ENCODE measurements at regions not wholly inside any gene's neighbourhood (a gene's known extent, or its start where the extent isn't known, plus 50 kb on each side); places are given as distances from the start of the nearest gene placed in this dataset.
"Not testable (repeated sequence)": the region's sequence is repeated elsewhere in the genome, so short reads cannot be mapped to it uniquely, and the experiment has no call there.

DNA sequence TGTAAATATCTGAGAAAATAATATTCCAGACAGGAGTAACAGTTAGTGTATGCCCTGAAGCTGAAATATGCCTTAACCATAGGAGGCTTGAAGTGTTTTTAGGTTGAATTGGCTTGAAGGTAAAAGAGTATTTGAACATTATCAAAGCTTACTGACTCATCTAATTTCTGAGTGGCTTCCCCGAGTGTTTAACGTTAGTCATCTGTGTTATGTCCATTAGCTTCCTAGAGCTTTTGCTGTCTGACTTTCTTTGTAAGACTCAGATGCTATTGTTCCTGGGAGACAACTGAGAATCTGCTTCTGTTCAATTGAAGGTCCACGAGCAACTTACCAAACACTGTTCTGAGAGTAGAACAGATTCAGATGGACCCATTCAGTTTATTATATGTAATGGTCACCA, 656.8 kb upstream of the NECTIN3 start:
- peak; percentile 78 for DNase-seq

DNA sequence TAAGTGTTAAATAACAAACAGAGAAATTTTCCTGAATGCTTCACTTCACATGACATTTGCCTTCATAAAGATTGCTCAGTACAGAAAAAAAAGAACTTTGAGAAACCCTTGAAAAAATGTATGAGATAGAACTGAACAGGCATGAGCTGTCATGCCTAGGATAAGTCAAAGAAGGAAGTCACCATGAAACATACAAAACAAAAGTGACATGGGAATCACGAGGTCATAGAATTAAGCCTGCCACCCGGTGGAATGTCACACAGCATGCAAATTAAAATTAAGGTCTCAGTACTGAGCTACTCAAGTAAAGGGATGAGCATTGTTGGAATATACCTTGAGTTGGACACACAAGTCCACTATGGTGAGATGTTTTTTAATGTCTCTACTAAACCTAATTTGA, 652.5 kb upstream of the NECTIN3 start:
- DNase-seq: peak; percentile 9

DNA sequence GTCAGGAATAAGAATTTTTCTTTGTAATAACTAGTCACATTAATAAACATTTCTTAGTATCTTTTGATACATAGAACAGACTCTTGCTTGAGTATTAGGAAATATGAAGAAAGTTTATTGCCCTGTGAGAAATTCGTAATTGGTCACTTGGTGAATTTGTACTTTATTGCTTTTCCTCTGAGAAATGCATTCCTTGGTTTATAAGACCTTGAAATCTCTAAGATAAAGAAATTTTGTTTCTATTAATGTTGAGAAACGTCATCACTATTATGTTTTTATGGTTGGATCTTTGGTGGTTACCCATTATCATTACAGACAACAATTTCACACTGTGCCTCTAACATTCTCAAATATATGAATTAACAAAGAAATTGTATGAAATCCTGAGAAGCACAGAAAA, 652.0 kb upstream of the NECTIN3 start:
- peak; percentile 54 for DNase-seq

DNA sequence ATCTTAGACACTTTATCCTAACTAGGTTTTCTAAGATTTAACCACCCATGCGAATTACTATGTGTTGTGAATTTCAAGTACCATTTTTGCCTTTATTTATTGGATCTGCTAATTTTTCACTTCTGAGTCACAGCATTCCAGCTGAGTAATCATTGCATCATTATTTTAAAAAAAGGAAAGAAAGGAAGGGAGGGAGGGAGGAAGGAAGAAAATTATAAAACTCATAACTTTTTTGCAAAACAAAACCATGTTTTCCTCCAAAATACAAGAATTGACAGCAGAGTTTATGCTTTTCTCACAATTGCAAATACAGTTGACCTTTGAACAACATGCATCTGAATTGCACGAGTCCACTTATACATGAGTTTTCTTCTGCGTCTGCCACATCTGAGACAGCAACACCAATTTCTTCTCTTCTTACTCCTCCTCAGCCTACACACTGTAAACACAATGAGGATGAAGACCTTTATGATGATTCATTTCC, 651.4 kb upstream of the NECTIN3 start:
- DNase-seq: peak; percentile 92

DNA sequence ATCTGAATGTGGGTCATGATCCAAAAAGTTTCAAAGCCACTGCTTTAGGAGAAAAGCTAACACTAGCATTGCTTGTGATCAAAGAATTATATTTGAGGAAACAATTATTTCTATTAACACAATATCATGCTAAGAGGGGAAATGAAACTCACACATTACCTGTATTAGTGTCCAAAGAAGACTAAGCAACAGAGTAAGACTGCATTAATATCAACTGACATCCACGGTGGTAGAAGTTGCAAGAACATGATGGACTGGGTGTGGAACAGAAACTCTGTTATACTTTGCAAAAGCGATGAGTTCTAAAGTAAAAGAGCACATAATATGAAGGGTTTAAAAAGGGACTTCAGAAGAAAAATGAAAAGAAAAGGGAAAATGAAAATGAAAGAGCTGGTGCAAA, 648.3 kb upstream of the NECTIN3 start:
- no peak for DNase-seq

DNA sequence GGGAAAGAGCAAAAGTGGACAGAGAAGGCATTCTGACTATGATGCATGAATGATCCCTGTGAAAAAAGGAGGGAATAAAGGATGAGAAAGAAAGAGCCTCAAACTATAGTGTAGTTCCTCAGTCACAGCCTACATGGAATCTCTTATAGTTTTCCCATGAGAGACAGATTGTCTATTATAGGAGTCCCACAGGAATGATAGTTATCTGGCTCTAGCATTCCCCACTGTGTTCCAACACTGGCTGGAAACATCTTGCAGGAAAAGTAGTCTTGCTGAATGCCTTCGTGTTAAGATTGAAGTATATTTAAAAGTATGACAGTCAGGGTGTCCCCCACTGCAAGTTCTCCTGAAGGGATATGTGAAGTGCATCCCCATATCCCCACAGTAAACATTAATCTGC, 641.5 kb upstream of the NECTIN3 start:
- peak; percentile 48 for DNase-seq

DNA sequence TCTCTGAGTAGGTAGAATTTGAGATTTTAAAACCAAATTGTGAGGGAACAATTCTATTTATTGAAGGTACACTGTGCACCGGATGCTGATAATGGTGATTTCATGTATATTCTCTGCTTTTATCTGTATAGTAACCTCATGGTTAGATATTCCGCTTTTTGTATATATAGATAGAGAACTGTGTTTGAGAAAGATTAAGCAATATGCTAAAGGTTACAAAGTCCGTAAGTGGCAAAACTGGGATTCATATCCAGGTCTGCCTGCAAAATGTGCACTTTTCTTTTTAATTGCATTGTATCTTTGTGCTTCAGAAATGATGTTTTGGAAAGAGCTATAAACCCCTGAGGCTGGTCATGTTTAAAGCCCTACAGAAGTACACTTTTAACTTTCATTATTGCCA, 635.4 kb upstream of the NECTIN3 start:
- DNase-seq: no peak

DNA sequence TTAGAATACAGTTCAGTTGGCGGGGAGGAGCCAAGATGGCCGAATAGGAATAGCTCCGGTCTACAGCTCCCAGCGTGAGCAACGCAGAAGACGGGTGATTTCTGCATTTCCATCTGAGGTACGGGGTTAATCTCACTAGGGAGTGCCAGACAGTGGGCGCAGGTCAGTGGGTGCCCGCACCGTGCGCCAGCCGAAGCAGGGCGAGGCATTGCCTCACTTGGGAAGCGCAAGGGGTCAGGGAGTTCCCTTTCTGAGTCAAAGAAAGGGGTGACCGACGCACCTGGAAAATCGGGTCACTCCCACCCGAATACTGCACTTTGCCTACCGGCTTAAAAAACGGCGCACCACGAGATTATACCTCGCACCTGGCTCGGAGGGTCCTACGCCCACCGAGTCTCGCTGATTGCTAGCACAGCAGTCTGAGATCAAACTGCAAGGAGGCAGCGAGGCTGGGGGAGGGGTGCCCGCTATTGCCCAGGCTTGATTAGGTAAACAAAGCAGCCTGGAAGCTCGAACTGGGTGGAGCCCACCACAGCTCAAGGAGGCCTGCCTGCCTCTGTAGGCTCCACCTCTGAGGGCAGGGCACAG, 631.5 kb upstream of the NECTIN3 start:
- DNase-seq: not testable (repeated sequence)

DNA sequence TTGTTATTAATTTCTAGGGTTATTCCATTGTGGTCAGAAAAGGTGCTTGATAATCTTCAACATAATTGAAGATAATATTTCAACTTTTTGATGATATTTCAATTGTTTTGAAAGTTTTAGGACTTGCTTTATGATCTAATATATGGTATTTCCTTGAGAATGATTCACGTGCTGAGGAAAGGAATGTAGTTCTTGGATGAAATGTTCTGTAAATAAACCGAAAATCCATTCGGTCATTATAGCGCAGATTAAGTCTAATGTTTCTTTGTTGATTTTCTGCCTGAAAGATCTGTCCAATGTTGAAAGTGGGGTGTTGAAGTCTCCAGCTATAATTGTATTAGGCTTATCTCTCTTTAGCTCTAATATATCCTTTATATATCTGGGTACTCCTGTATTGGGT, 617.5 kb upstream of the NECTIN3 start:
- no peak for DNase-seq

DNA sequence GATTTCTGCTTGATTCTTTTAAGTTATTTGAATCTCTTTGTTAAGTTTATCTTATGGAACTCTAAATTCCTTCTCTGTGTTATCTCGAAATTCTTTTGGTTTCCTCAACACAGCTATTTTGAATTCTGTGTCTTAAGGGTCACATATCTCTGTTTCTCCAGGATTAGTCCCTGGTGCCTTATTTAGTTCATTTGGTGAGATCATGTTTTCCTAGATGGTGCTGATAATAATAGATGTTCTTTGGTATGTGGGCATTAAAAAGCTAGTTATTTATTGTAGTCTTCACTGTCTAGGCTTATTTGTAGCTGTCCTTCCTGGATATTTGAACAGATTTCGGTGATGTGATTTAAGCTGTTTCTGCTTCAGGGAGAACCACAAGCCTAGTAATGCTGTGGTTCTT, 615.6 kb upstream of the NECTIN3 start:
- DNase-seq: no peak

DNA sequence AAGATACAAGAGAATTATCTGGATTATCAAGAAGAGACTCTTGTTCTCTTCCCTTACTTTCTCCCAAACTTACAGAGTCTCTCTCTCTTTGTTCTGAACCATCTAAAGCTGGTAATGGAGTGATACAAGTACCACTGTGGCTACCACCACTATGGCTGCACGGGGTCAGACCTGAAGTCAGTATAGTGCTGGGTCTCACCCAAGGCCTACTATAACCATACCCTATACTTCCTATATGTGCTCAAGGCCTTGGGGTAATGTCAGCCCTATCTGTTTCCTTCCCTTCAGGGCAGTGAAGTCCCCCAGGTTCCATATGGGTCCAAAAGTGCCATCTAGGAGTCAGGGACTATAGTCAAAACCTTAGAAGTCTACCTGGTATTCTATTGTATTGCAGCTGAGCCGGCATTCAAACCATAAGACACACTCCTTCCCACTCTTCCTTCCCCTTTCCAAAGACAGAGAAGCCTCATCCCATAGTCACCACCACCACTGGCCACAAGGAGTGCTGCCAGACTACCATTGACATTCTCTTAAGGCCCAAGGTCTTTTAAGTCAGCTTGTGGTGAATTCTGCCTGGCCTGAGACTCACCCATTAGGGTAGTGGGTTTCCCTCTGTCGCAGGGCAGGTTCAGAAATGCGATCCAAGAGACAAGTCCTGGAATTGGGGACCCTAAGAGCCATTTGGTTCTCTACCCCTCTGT, 615.0 kb upstream of the NECTIN3 start:
- DNase-seq: no peak

DNA sequence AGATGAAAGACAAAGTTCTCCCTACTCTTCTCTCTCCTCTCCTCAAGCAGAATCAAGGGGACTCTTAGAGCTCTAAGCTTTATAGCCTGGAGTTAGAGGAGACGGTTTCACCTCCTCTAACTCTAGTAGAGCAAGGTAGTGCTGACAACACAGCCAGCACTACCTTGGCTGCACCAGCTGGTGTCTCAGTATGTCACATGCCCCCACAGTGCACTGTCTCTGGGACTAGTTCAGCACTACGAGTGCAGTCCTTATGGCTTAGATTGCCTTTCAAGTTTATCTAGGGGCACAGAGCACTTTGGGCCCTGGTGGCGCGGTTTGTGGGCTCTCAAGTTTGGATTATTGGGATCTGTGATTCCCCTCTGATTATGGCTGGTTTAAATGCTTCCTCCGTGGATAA, 614.1 kb upstream of the NECTIN3 start:
- no peak for DNase-seq

DNA sequence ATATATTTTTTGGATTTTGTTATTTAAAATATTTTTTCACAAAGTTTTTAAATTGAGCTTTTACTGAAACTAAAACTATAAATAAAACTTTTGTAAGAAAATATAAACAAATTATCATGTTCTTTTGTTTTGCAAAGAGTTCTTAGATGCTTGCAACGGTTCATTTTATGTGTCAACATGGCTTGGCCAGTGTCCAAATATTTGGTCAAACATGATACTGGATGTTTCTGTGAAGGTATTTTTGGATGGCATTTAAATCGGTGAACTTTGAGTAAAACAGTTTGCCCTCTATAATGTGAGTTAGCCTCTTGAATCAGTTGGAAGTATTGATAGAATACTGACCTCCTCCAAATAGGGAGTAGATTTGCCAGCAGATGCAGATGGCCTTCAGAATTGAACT, 612.6 kb upstream of the NECTIN3 start:
- peak; percentile 16 for DNase-seq

DNA sequence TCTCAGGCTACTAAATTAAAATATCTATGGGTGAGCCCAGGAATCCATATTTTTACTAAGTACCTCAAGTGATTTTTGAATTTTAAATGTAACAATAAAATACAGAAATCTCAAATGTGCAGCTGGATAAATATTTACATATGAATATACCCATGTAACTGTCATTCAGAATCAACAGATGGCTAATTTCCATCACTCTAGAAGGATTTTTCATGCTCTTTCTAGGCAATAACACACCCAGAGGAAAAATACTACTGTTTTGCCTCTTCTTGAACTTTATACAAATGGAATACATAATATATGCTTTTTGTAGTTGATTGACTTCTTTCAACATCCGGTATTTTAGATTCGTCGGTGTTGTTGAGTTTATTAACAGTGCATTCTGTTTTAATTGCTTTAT, 601.3 kb upstream of the NECTIN3 start:
- DNase-seq: no peak

DNA sequence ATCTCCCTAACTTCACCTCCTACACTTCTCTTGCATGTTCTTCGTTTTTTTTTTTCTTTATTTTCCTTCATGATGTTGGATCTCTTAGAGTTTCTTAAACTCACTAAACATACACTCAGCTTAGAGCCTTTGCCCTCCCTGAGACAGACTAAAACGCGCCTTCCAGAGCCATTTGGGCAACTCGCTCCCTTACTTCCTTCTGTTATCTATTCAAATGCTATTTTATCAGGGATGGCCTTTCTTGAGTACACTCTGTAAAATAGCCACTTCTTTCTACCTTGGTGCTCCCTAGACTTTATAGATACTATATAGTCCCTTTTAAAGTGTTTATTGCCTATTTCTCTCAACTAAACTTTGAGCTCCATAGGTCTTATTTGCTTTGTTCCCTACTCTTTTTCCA, 598.2 kb upstream of the NECTIN3 start:
- DNase-seq: no peak

DNA sequence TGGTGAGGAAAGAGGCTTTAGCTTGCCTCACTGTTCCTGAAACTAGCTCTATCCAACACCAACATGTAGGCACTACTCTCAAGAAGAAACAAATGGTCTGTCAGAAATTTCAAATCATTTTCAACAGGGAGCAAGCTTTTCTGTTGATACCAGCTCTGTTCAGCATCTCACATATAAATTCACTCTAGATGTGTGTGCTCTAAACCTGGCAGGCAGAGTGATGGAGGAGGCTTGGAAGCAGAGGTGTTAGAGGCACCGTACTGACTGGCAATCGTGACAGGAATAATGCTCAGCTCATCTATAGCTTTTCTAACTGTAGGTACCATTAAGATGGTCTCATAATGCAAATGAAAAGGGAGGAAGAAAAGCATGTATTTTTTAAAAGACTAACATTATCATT, 597.2 kb upstream of the NECTIN3 start:
- DNase-seq: no peak

DNA sequence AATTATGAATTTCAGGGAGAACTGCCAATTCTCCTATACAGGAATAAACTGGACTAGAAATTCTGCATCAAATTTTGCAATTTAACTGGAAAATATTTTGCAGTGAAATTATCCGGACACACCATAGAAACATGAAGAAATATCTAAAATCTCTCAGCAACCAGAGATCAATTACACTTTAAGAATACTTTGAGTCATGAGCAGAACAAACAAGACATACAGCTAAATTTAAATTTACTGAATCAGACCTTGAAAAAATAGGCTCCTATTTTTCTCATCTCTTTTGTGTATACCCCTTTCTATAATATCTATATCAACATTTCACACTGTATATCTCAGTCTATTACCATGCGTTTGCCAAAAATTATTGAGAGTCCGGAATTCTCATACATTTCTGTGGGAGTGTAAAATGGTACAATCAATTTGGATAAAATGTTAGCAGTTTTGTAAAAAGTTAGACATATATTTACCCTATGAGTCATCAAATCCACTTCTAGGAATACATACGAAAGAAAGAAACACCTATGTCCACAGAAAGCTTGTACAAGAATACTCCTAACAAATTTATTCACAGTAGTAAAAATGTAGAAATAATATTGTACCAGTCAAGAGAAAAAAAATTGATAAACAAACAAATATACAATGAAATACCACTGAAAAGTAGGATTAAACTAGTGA, 593.1 kb upstream of the NECTIN3 start:
- DNase-seq: no peak

DNA sequence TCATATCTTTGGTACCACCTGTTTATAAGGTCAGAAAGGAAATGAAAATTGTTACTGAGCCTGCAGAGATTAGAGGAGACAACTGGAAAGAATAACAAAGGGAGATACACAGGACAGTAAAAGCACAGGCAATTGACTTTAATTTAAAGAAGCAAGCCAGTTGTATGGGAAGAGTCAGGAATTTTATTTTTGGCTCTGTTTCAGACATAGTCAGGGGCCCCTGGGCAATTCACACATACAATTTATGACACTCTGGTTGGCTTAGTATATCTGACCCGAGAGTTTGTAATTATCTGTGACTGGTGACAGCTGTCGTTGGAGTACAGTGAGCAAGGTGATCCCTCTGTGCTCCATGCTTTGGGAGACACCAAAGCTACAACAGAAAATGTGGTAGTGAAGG, 591.9 kb upstream of the NECTIN3 start:
- no peak for DNase-seq

DNA sequence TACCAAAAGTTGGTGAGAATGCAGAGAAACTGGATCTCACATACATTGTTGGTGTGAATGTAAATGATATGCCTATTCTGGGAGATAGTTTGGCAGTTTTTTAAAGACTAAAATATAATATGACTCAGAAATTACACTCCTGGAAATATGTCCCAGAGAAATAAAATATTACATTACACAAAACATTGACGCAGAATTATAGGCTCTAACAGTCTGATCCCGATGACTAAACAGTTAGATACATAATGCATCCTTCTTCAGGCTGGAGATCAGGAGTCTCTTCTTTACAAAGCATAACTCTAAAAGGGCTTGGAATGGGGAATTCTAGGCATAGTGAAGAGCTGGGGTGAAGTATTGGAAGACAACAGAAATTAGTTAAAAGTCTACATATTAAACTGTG, 586.2 kb upstream of the NECTIN3 start:
- no peak for DNase-seq

DNA sequence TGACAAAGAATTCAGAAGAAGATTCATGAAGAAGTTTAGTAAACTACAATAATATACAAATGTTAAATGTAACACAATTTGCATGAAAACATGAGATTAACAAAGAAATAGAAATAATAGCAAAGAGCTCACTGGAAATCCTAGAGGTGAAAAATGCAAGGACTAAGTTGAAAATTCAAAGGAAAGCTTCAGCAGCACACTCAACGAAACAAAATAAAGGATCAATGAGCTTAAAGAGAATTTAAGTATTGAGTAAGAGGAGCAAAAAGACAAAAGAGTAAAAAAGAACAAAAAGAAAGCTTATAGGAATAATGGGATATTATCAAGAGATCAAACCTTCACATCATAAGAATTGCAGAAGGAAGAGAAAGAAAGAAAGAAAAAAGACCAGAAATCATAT, 583.8 kb upstream of the NECTIN3 start:
- DNase-seq: no peak

DNA sequence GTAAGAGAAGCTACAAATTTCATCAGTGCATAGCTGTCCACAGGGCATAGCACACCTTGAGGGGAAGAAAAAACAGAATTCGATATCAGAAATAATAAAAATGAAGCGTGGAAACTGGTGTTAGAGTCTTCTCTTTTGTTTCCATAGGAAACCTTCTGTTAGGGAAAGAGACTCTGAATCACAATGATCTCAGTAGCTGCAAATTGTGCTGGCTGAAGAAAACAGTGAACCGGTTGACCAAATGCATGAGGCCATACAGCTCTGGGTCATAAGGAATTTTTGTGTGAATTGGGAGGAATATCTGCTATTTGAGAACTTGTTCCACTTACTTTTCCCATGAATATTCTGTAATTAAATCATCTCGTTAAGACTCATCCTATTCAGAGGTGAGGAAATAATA, 580.2 kb upstream of the NECTIN3 start:
- DNase-seq: no peak

DNA sequence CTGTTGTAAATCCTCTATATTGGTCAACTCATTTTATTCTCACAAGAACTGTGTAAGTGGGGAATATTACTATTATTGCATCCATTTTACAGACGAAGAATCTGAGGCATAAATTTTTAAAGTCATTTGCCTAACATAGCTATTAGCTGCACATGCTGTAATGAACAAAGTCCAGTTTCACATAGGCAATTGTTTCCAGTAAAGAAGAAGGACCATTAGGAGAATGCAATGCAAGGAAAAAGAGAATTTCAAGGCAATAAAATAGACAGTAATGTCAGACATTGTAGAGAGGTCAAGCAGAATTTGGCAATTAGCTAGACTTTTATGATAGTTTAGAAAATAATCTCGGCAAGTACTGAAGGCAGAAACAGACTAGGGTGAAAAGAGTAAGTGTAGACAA, 578.7 kb upstream of the NECTIN3 start:
- DNase-seq: no peak

DNA sequence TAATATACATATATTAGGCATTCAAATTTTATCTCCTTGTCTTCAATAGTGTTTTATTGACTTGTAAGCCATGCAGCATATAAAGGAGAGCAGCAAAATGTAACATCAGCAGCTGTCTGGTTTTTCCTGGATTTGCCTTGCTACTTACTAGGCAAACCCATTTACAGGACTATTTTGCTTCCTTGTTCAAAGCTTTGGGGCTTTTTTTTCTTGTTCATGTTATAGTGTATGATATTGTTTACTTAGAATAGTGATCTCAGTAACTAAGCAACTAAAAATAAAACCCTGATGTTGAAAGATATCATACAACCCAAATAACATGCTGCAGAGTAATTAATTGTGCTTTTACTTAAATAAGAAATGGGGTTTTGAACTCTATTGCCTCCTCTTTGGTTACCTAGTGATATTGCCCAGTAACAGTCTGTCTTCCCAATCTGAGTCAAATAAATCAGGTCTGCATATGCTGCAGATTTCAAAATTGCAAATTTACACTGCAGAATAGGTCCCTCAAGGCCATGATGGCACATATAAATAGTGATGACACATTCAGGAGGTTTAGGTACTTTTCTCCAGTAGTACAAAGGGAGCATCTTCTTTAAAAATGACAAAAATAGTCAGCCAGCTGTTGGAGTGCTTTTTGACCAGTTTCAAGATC, 578.1 kb upstream of the NECTIN3 start:
- DNase-seq: no peak

DNA sequence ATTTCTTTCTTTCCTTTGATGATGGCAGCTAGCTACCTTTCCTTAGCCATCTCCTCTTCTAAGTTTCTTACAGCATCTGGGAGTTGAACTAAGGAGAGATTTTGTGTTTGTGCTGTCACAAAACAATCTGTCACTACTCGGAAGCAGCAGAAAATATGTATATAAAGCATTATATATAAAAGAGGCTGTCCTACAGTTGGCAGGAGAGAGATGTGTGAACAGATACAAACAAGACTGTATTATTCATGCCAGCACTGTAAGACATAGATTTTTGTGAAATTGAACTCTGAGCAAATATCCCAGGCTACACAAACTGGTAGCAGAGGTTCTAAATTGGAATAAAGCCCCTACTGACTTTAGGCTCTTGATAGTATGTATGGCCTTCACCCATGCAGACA, 577.5 kb upstream of the NECTIN3 start:
- DNase-seq: no peak
